LNCaP clone FGC (cell line): ENCODE measurements at regions not wholly inside any gene's neighbourhood (a gene's known extent, or its start where the extent isn't known, plus 50 kb on each side); places are given as distances from the start of the nearest gene placed in this dataset.

Experiments
- DNase-seq: peaks from one replicate; pipeline ENCODE4 v3.0.0-alpha.2; 2011; ENCODE audit warnings: low read depth
- H3K4me3 ChIP-seq: 2 replicates; pipeline ENCODE4 v1.5.1; 2011; ENCODE audit warnings: mild to moderate bottlenecking, low read depth, low read length, control low read depth
- TF ChIP-seq, protein P1 (sequence below): IDR thresholded peaks from 2 replicates; pipeline ENCODE4 v1.5.1; 2012; ENCODE audit warnings: mild to moderate bottlenecking; ENCODE audit not compliant: control insufficient read depth, insufficient read depth; ENCODE audit errors: extremely low read depth

GRCh38 chr20:40782043-40782368 is 93.0 kb upstream of the MAFB start:
- DNase-seq = no peak
- TF ChIP-seq, protein P1, sequence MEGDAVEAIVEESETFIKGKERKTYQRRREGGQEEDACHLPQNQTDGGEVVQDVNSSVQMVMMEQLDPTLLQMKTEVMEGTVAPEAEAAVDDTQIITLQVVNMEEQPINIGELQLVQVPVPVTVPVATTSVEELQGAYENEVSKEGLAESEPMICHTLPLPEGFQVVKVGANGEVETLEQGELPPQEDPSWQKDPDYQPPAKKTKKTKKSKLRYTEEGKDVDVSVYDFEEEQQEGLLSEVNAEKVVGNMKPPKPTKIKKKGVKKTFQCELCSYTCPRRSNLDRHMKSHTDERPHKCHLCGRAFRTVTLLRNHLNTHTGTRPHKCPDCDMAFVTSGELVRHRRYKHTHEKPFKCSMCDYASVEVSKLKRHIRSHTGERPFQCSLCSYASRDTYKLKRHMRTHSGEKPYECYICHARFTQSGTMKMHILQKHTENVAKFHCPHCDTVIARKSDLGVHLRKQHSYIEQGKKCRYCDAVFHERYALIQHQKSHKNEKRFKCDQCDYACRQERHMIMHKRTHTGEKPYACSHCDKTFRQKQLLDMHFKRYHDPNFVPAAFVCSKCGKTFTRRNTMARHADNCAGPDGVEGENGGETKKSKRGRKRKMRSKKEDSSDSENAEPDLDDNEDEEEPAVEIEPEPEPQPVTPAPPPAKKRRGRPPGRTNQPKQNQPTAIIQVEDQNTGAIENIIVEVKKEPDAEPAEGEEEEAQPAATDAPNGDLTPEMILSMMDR = no peak
- H3K4me3 ChIP-seq = no peak overlapping the region

- H3K4me3 ChIP-seq = no peak overlapping the region
- TF ChIP-seq, protein P1 = no peak
- no peak for DNase-seq
Observed at GRCh38 chr20:40785346-40785745, 96.3 kb upstream of the MAFB start.

DNA sequence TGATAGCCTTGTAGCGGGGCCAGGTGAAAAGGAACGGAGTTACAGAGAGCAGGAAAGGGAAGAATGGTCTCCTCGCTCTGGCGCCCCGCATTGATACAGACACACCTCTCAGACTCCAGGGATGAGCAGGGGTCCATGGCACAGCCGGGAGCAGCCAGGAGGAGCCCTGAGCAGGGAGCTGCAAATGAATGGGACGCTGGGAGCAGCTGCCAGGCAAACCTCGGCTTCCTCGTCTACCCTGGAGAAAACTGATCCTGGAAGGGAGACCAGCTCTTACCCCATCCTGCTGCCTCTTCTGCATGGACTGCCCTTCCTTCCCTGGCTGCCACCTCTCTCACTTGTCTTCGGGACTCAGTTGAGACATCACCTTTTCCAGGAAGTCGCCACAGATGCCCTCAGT is 97.3 kb upstream of the MAFB start:
- TF ChIP-seq, protein P1 = no peak
- H3K4me3 ChIP-seq = no peak overlapping the region
- DNase-seq = no peak

DNA sequence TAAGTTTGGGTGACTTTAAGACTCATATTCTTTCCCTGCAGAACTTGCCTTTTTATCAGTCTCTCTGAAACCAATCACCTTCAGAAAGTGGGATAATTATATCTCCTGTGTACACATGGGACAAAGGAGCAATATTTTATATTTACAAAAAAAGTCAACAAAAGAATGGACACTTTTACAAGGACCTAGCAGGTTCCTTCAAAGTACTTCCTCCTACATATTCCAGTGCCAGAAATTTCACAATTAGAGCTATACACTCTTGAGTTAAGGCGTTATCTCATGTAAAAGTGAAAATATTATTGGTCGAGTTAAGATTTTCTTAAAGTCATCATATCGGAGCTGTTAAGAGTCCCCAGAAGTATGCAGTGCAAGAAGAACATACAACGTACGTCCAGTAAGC is 98.9 kb upstream of the MAFB start:
- TF ChIP-seq, protein P1 = no peak
- DNase-seq = peak; percentile 35
- H3K4me3 ChIP-seq = no peak overlapping the region

GRCh38 chr20:40797425-40797824 is 108.4 kb upstream of the MAFB start:
- TF ChIP-seq, protein P1 = peak; percentile 50; the same call in 1 of the 2 replicates
- DNase-seq = no peak

DNA sequence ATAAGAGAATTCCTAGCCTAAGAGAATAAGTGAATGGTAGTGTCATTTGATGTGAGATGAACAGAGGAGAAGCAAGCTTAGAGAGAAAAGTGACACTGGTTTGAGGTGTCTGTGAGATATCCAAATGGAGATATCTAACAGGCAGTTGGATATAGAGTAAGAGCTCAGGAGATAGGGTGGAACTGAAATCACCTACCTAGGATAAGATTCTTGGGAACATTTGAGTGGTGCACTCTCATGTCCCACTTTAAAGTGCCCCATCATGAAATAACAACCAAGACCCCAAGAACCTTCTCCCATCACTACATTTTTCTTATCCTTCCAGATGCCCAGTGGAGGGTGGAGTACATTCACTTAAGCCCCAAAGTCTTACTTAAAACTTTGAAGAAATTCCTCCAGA is 109.0 kb upstream of the MAFB start:
- no peak for DNase-seq
- TF ChIP-seq, protein P1 = no peak
- no peak overlapping the region for H3K4me3 ChIP-seq

More at GRCh38 chr20:40797425-40797824, 108.4 kb upstream of the MAFB start:
- no peak overlapping the region for H3K4me3 ChIP-seq

- DNase-seq = no peak
- TF ChIP-seq, protein P1 = no peak
Observed at GRCh38 chr20:40802886-40803285, 113.8 kb upstream of the MAFB start.

More at GRCh38 chr20:40802886-40803285, 113.8 kb upstream of the MAFB start:
- no peak overlapping the region for H3K4me3 ChIP-seq
